ENCODE measurements at regions not wholly inside any gene's neighbourhood (a gene's known extent, or its start where the extent isn't known, plus 50 kb on each side); places are given as distances from the start of the nearest gene placed in this dataset.

GRCh38 chr4:23084559-23085248, 392.0 kb downstream of the GBA3 start:
- no peak for TF ChIP-seq POLR2AphosphoS5 (IDR thresholded peaks at IDR 0.05; ENCODE audit: low read depth, low read length)
- TF ChIP-seq POLR2A (IDR thresholded peaks at IDR 0.05; ENCODE audit: low read depth, low read length): no peak
- TF ChIP-seq PAX5 (IDR thresholded peaks at IDR 0.05; ENCODE audit: insufficient read depth, low read length, severe bottlenecking): no peak
- no peak for TF ChIP-seq POU2F2 (IDR thresholded peaks at IDR 0.05; ENCODE audit: low read depth, low read length)
- no peak for TF ChIP-seq TAF1 (IDR thresholded peaks at IDR 0.05; ENCODE audit: low read depth, low read length)
- TF ChIP-seq SPI1 (IDR thresholded peaks at IDR 0.05; ENCODE audit: low read depth, low read length): no peak

Measured in GM12891 (cell line).